SK-N-SH (cell line): ENCODE measurements at regions not wholly inside any gene's neighbourhood (a gene's known extent, or its start where the extent isn't known, plus 50 kb on each side); places are given as distances from the start of the nearest gene placed in this dataset.

Experiments
- CTCF ChIA-PET: fragments of 300-600, 350-600 bp; formaldehyde crosslinking; extraction: SDS; loops from one replicate; lab custom pipeline; 2021; lab: Yijun Ruan, JAX
- POLR2A ChIA-PET: fragments of 350-600 bp; sonication (Branson Sonifier 250); formaldehyde crosslinking; extraction: SDS; loops from one replicate; lab custom pipeline; 2020; ENCODE audit warnings: antibody characterized with exemption, inconsistent platforms; lab: Yijun Ruan, JAX
- DNase-seq: peaks from one replicate; pipeline ENCODE4 v3.0.0; 2012
- H2AFZ ChIP-seq: fragments of 200-600 bp; sonication (generic); 2 replicates; pipeline ENCODE4 v1.8.1; 2016; ENCODE audit warnings: antibody characterized with exemption, mild to moderate bottlenecking, low read depth
- H3F3A ChIP-seq: fragments of 200-600 bp; sonication (generic); replicated peaks from 2 replicates; pipeline ENCODE3; 2016; ENCODE audit warnings: antibody characterized with exemption, mild to moderate bottlenecking; ENCODE audit not compliant: insufficient read depth
- H3K27ac ChIP-seq, 2 experiments: fragments of 200-500 bp in 1 of 2; fragments of 200-600 bp in 1 of 2; sonication (Bioruptor generic) in 1 of 2; sonication (generic), shearing (Covaris generic) in 1 of 2; 2 replicates each; pipeline versions ENCODE4 v1.5.1 to v1.6.1; 2014 to 2016; ENCODE audit warnings: low read depth in 2 of 2, inconsistent platforms in 1 of 2, low read length in 1 of 2, mild to moderate bottlenecking in 1 of 2, mixed read lengths in 1 of 2
- H3K27me3 ChIP-seq: fragments of 200-600 bp; sonication (generic), shearing (Covaris generic); 2 replicates; pipeline ENCODE4 v1.6.1; 2016; ENCODE audit warnings: mixed run types; ENCODE audit not compliant: insufficient read depth
- H3K36me3 ChIP-seq, 2 experiments: fragments of 200-500 bp in 1 of 2; fragments of 200-600 bp in 1 of 2; sonication (Bioruptor generic) in 1 of 2; sonication (generic) in 1 of 2; replicated peaks in 1 of 2; 2 replicates each; pipeline versions ENCODE3 to v1.5.1; 2014 to 2016; ENCODE audit warnings: low read length in 1 of 2, mild to moderate bottlenecking in 1 of 2; ENCODE audit not compliant: insufficient read depth in 2 of 2, control insufficient read depth in 1 of 2
- H3K4me1 ChIP-seq, 2 experiments: fragments of 200-500 bp in 1 of 2; fragments of 200-600 bp in 1 of 2; sonication (Bioruptor generic) in 1 of 2; sonication (generic), shearing (Covaris generic) in 1 of 2; 2 replicates each; pipeline versions ENCODE4 v1.5.1 to v1.6.1; 2014 to 2016; ENCODE audit warnings: low read depth in 1 of 2, low read length in 1 of 2, mixed run types in 1 of 2; ENCODE audit not compliant: insufficient read depth in 2 of 2, control insufficient read depth in 1 of 2
- H3K4me2 ChIP-seq: fragments of 200-600 bp; sonication (generic), shearing (Covaris generic); 2 replicates; pipeline ENCODE4 v1.6.1; 2017; ENCODE audit warnings: mixed run types
- H3K4me3 ChIP-seq, 2 experiments: fragments of 200-500 bp in 1 of 2; fragments of 200-600 bp in 1 of 2; sonication (Bioruptor generic) in 1 of 2; sonication (generic), shearing (Covaris generic) in 1 of 2; 2 replicates each; pipeline versions ENCODE4 v1.5.1 to v1.8.1; 2014 to 2016; ENCODE audit warnings: low read depth in 2 of 2, inconsistent platforms in 1 of 2, low read length in 1 of 2, mild to moderate bottlenecking in 1 of 2, mixed read lengths in 1 of 2, moderate library complexity in 1 of 2
- H3K79me2 ChIP-seq: fragments of 200-600 bp; sonication (generic); 2 replicates; pipeline ENCODE4 v1.8.1; 2017; ENCODE audit warnings: mild to moderate bottlenecking; ENCODE audit not compliant: insufficient read depth
- H3K9ac ChIP-seq: fragments of 200-600 bp; sonication (generic); 2 replicates; pipeline ENCODE4 v1.6.1; 2017; ENCODE audit warnings: mixed run types
- H3K9me2 ChIP-seq: fragments of 200-600 bp; sonication (generic); 2 replicates; pipeline ENCODE4 v1.6.1; 2017; ENCODE audit warnings: mixed run types
- H3K9me3 ChIP-seq: fragments of 200-600 bp; sonication (generic); 2 replicates; pipeline ENCODE4 v1.6.1; 2017; ENCODE audit warnings: mixed run types, mild to moderate bottlenecking, moderate library complexity
- H4K20me1 ChIP-seq: fragments of 200-600 bp; sonication (generic); 2 replicates; pipeline ENCODE4 v1.6.1; 2017; ENCODE audit warnings: mild to moderate bottlenecking, mixed run types; ENCODE audit not compliant: insufficient read depth
- CTCF ChIP-seq: fragments of 200-600 bp; sonication (generic); IDR thresholded peaks from 2 replicates; pipeline ENCODE4 v1.6.1; 2017; ENCODE audit warnings: antibody characterized with exemption, mild to moderate bottlenecking, moderate library complexity
- ELF1 ChIP-seq: IDR thresholded peaks from 2 replicates; pipeline ENCODE4 v1.4.0; 2012
- EP300 ChIP-seq, 2 experiments: IDR thresholded peaks; 2 replicates each; pipeline versions ENCODE4 v1.4.0 to v1.6.1; 2012; ENCODE audit warnings: borderline replicate concordance in 1 of 2, low read depth in 1 of 2, low read length in 1 of 2
- FOSL2 ChIP-seq: IDR thresholded peaks from 2 replicates; pipeline ENCODE4 v1.4.0; 2012; ENCODE audit warnings: low read depth, mild to moderate bottlenecking, moderate library complexity, borderline replicate concordance
- FOXJ3 ChIP-seq: sonication (generic); formaldehyde crosslinking; IDR thresholded peaks from 2 replicates; pipeline ENCODE4 v1.5.1; 2020; ENCODE audit warnings: mild to moderate bottlenecking, missing genetic modification reagents
- FOXM1 ChIP-seq: IDR thresholded peaks from 2 replicates; pipeline ENCODE4 v1.4.0; 2012; ENCODE audit warnings: low read depth, mild to moderate bottlenecking
- MAX ChIP-seq: IDR thresholded peaks from 2 replicates; pipeline ENCODE4 v1.4.0; 2012; ENCODE audit warnings: low read depth
- MXI1 ChIP-seq: IDR thresholded peaks from 2 replicates; pipeline ENCODE4 v1.6.1; 2012; ENCODE audit warnings: mild to moderate bottlenecking, low read depth, low read length, improper control_type of control experiment
- NFIC ChIP-seq: IDR thresholded peaks from 2 replicates; pipeline ENCODE4 v1.4.0; 2012; ENCODE audit warnings: borderline replicate concordance
- RCOR1 ChIP-seq: fragments of 150-350 bp; IDR thresholded peaks from 2 replicates; pipeline ENCODE4 v1.6.1; 2017; ENCODE audit warnings: antibody characterized with exemption, low read length
- REST ChIP-seq: IDR thresholded peaks from 2 replicates; pipeline ENCODE4 v1.6.1; 2012; ENCODE audit warnings: mild to moderate bottlenecking, low read depth, low read length, moderate library complexity
- RFX5 ChIP-seq: IDR thresholded peaks from 2 replicates; pipeline ENCODE4 v1.6.1; 2012; ENCODE audit warnings: mild to moderate bottlenecking, improper control_type of control experiment, low read length
- RXRA ChIP-seq: IDR thresholded peaks from 2 replicates; pipeline ENCODE4 v1.4.0; 2012; ENCODE audit warnings: low read depth, mild to moderate bottlenecking, borderline replicate concordance
- SMC3 ChIP-seq: IDR thresholded peaks from 2 replicates; pipeline ENCODE4 v1.6.1; 2012; ENCODE audit warnings: low read depth, low read length, improper control_type of control experiment
- TEAD4 ChIP-seq: IDR thresholded peaks from 2 replicates; pipeline ENCODE4 v1.4.0; 2012; ENCODE audit warnings: mild to moderate bottlenecking, borderline replicate concordance; ENCODE audit not compliant: insufficient read depth
- USF2 ChIP-seq: fragments of 150-350 bp; IDR thresholded peaks from 2 replicates; pipeline ENCODE4 v1.6.1; 2017; ENCODE audit warnings: antibody characterized with exemption, low read length, low read depth, borderline replicate concordance
- YY1 ChIP-seq: IDR thresholded peaks from 2 replicates; pipeline ENCODE4 v1.4.0; 2012; ENCODE audit warnings: low read depth, mild to moderate bottlenecking
- WGBS: methylation state at CpG from one replicate; pipeline ENCODE4 v1.1.6; 2017; ENCODE audit warnings: low lambda C conversion rate; 5-methylcytosine and 5-hydroxymethylcytosine counted together
- TF ChIP-seq, protein P1 (sequence below): IDR thresholded peaks from 2 replicates; pipeline ENCODE4 v1.4.0; 2012; ENCODE audit warnings: low read depth, borderline replicate concordance
- TF ChIP-seq, protein P2 (sequence below): IDR thresholded peaks from 2 replicates; pipeline ENCODE4 v1.4.0; 2012; ENCODE audit warnings: low read depth, borderline replicate concordance

- ChIA-PET POLR2A (no interaction called here), CTCF (interaction anchor here (0.6 to 1.1 kb wide), 3 partner anchors 14 to 85 kb away, joined by 3 read pairs; no protein-coding TSS in a partner anchor)
- H3K27me3 ChIP-seq = no peaks in the 10 kb centered on the region
- TF ChIP-seq USF2 = no peak
- TF ChIP-seq FOXJ3 (CRISPR knock-in tag) = no peak
- no peak for TF ChIP-seq RXRA
- TF ChIP-seq, protein P1, sequence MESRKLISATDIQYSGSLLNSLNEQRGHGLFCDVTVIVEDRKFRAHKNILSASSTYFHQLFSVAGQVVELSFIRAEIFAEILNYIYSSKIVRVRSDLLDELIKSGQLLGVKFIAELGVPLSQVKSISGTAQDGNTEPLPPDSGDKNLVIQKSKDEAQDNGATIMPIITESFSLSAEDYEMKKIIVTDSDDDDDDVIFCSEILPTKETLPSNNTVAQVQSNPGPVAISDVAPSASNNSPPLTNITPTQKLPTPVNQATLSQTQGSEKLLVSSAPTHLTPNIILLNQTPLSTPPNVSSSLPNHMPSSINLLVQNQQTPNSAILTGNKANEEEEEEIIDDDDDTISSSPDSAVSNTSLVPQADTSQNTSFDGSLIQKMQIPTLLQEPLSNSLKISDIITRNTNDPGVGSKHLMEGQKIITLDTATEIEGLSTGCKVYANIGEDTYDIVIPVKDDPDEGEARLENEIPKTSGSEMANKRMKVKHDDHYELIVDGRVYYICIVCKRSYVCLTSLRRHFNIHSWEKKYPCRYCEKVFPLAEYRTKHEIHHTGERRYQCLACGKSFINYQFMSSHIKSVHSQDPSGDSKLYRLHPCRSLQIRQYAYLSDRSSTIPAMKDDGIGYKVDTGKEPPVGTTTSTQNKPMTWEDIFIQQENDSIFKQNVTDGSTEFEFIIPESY = no peak
- no peak for TF ChIP-seq CTCF
- TF ChIP-seq YY1 = no peak
- no peak for TF ChIP-seq NFIC
- no peak for TF ChIP-seq EP300 (IDR thresholded peaks at IDR 0.05; ENCODE audit: borderline replicate concordance in 1 of 2, low read depth in 1 of 2, low read length in 1 of 2)
- TF ChIP-seq RCOR1 = no peak
- no peak for TF ChIP-seq FOXM1
- TF ChIP-seq TEAD4 = no peak
- no peak for TF ChIP-seq MXI1
- no peak for TF ChIP-seq REST
- TF ChIP-seq, protein P2, sequence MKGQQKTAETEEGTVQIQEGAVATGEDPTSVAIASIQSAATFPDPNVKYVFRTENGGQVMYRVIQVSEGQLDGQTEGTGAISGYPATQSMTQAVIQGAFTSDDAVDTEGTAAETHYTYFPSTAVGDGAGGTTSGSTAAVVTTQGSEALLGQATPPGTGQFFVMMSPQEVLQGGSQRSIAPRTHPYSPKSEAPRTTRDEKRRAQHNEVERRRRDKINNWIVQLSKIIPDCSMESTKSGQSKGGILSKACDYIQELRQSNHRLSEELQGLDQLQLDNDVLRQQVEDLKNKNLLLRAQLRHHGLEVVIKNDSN = no peak
- TF ChIP-seq SMC3 = no peak
- no peak for TF ChIP-seq ELF1
- no peak for TF ChIP-seq RFX5
- no peak for TF ChIP-seq FOSL2
- TF ChIP-seq MAX = no peak
- H3K4me3 ChIP-seq = no peak overlapping the region
- no peaks in the 10 kb centered on the region for H3K79me2 ChIP-seq
- no peaks in the 10 kb centered on the region for H3K9me2 ChIP-seq
- H4K20me1 ChIP-seq = no peaks in the 10 kb centered on the region
- DNase-seq = no peak
- no peak overlapping the region for H3K4me2 ChIP-seq
- H3K9me3 ChIP-seq = no peaks in the 10 kb centered on the region
- no peak overlapping the region for H3K9ac ChIP-seq
- H3K36me3 ChIP-seq = no peaks in the 10 kb centered on the region
- 83% methylated on average over 2 of the region's 2 CpGs for WGBS
- no peak overlapping the region for H2AFZ ChIP-seq
- H3K27ac ChIP-seq = no peak overlapping the region
- no peaks in the 10 kb centered on the region for H3F3A ChIP-seq
- H3K4me1 ChIP-seq = no peaks in the 10 kb centered on the region; a peak in 1 of 4 replicates
These were observed 694.6 kb downstream of the CPS1 start for GRCh38 chr2:211251016-211251415.
